ENCODE measurements at regions not wholly inside any gene's neighbourhood (a gene's known extent, or its start where the extent isn't known, plus 50 kb on each side); places are given as distances from the start of the nearest gene placed in this dataset.

DNA sequence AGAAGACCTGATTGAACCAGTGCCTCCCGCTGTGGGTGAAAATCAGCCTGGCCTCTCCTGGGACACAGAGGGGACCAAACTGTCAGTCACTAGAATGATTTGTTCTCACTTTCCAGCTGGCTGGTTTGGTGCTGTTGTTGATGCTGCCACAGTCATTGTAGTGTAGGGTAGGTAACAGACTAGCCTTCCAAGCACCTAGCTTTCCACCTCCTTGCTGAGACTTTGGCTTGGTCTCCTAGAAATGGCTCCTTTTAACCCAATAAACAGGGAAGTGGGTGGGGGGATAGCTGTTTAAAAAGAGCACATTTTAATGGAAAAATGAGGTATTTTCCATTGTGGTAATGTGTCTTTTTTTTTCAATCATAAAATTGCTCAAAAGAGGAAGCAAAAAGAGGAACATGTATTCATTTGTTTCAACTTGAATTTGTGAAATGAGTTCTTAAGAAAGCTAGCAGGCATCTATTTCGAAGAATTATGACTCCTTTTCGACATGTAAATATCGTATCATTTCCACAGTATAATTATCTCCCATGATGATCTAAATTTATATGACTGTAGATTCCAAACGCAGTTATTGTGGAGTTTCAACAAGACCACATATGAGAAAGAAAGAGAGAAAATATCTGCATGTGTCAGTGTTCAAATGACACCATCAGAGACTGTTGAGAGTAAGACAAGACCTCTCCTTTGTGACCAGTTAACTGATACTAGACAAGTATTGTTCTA is 190.1 kb downstream of the HLX start:
- TF ChIP-seq, protein P1, sequence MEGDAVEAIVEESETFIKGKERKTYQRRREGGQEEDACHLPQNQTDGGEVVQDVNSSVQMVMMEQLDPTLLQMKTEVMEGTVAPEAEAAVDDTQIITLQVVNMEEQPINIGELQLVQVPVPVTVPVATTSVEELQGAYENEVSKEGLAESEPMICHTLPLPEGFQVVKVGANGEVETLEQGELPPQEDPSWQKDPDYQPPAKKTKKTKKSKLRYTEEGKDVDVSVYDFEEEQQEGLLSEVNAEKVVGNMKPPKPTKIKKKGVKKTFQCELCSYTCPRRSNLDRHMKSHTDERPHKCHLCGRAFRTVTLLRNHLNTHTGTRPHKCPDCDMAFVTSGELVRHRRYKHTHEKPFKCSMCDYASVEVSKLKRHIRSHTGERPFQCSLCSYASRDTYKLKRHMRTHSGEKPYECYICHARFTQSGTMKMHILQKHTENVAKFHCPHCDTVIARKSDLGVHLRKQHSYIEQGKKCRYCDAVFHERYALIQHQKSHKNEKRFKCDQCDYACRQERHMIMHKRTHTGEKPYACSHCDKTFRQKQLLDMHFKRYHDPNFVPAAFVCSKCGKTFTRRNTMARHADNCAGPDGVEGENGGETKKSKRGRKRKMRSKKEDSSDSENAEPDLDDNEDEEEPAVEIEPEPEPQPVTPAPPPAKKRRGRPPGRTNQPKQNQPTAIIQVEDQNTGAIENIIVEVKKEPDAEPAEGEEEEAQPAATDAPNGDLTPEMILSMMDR (IDR thresholded peaks at IDR 0.05) = no peak
- TF ChIP-seq ZFX (IDR thresholded peaks at IDR 0.05; ENCODE audit: borderline replicate concordance) = no peak
- no peak overlapping the region for H3K27ac ChIP-seq

DNA sequence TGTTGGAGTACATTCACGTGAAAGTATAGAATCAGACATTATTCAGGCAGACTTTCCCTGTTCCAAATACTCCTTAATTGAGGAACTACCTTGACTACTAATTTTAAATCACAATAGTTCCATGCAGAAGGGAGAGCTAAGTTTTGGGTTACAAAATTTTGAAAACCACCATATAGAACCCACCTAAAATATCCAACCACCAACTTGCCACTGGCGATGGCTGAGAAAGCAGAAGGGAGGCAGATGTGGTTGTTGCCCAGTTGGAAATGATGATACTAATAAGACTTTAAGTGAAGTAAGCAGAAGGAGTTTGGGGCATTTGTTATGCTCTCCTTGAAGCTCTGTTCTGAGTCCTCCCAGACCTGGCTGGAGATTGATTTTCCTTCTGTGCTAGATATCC is 190.7 kb downstream of the HLX start:
- H3K27ac ChIP-seq = no peak overlapping the region
- TF ChIP-seq, protein P1 (IDR thresholded peaks at IDR 0.05) = no peak
- no peak for TF ChIP-seq ZFX (IDR thresholded peaks at IDR 0.05; ENCODE audit: borderline replicate concordance)

DNA sequence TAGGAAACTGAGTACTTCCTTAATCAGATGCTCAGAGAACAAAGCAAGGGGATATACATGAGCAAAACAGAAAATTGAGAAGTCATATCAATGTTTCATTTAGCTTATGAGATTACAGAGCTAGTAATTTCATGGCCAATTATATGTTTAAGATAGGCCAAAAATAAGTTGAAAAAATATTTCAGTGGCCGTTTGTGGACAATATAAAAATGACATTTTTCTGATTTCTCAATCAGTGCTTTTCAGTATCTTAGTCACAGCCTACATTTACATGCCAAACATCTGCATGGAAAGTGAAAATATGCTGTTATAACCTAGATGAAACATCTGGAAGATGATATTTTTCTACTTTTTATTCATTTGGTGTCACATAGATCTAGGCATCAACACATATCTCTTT is 192.5 kb downstream of the HLX start:
- TF ChIP-seq ZFX (IDR thresholded peaks at IDR 0.05; ENCODE audit: borderline replicate concordance) = no peak
- TF ChIP-seq, protein P1 (IDR thresholded peaks at IDR 0.05) = no peak
- H3K27ac ChIP-seq = no peak overlapping the region

DNA sequence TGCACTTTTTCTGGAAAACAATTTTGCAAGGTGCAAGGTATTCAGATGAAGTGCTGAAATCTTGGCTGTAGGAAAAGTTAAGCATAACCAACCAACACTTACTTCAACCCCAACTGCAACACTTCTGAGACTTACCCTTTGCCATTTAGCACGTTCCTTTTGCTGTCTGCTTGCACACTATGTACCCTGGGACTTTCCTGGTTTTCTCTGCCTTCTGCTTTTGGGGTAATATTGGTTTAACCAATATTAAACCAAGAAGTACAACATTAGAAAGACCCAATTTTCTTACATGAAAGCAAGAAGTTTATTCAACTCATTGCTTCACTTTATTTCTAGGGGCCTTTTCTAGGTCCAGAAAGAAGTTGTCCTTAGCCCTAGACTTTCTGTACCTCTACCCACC is 193.0 kb downstream of the HLX start:
- no peak overlapping the region for H3K27ac ChIP-seq
- TF ChIP-seq, protein P1 (IDR thresholded peaks at IDR 0.05) = no peak
- no peak for TF ChIP-seq ZFX (IDR thresholded peaks at IDR 0.05; ENCODE audit: borderline replicate concordance)

DNA sequence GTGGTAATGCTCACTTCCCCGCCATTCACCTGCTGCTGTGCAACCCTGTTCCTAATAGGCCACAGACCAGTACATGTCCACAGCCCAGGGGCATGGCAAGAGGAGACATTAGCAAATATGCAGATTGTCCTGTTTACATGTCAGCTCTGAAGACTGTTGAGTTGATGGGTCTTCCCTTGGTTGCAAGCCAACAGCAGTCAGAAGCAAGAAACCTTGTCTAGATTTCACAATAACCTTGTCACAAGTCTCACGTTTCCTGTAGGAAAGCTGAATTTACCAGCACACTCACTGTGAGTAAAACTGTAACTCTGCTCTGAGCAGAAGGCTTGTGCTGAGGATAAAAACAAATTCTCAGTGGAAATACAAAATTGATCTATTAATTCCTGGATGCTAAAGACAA is 195.1 kb downstream of the HLX start:
- no peak for TF ChIP-seq ZFX (IDR thresholded peaks at IDR 0.05; ENCODE audit: borderline replicate concordance)
- TF ChIP-seq, protein P1 (IDR thresholded peaks at IDR 0.05) = peak; percentile 6; the same call in 1 of the 2 replicates
- peak overlapping the region; percentile 33 for H3K27ac ChIP-seq

DNA sequence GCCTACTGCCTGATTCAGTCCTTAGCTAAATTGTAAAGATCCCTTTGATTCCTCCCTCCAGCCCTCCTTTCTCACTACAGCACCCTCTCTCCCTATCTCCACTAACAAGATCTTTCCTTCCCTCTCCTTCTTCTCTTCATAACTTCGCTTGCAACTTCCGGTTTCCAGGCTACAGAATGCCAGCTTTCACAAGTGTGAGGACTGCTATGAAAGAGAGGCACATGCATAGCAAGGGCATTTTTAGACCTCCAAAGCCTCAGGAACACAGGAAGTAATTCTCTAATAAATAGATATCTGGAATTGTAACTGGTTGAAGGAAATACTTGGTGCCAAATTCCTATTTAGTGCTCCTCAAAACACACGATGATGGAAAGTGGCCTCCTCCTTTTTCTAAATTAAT is 196.7 kb downstream of the HLX start:
- no peak overlapping the region for H3K27ac ChIP-seq
- TF ChIP-seq, protein P1 (IDR thresholded peaks at IDR 0.05) = no peak
- TF ChIP-seq ZFX (IDR thresholded peaks at IDR 0.05; ENCODE audit: borderline replicate concordance) = no peak

DNA sequence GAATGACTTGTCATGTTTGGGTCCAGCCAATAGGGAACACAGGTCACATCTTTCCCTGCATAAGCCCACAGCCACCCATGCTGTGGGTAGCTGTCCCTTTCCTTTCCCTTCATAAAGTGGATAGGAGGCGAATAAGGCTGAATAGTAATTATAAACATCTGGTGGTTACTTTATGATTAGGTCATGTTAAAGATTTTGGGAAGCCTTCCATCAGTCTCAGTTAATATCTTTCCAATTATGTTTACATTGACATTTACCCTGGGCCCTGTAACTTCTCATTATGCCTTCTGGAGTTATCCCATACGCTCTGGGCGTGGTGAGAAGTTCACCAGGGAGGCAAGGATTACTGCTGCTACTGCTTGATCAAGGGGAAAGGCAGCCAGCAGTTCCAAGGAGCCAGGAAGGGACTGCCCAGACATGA is 197.2 kb downstream of the HLX start:
- no peak overlapping the region for H3K27ac ChIP-seq
- TF ChIP-seq, protein P1 (IDR thresholded peaks at IDR 0.05) = no peak
- TF ChIP-seq ZFX (IDR thresholded peaks at IDR 0.05; ENCODE audit: borderline replicate concordance) = no peak
